Neural progenitor cell (in vitro differentiated cells): ENCODE measurements at regions not wholly inside any gene's neighbourhood (a gene's known extent, or its start where the extent isn't known, plus 50 kb on each side); places are given as distances from the start of the nearest gene placed in this dataset.

ENCODE experiments used
- DNase-seq: peaks from one replicate; pipeline ENCODE4 v3.0.0-alpha.2; 2016; ENCODE audit warnings: low spot score
- H2AFZ ChIP-seq: fragments of 200-600 bp; sonication (generic); replicated peaks from 2 replicates; pipeline ENCODE4 v1.6.1; 2016; ENCODE audit warnings: antibody characterized with exemption
- H3F3A ChIP-seq: fragments of 200-600 bp; sonication (generic); 2 replicates; pipeline ENCODE4 v1.6.1; 2016; ENCODE audit warnings: antibody characterized with exemption, low read depth
- H3K27ac ChIP-seq: fragments of 200-600 bp; sonication (generic); 2 replicates; pipeline ENCODE4 v1.5.1; 2016; ENCODE audit warnings: mild to moderate bottlenecking
- H3K27me3 ChIP-seq: fragments of 200-600 bp; sonication (generic); 2 replicates; pipeline ENCODE4 v1.6.1; 2016; ENCODE audit warnings: mild to moderate bottlenecking, moderate library complexity
- H3K36me3 ChIP-seq: fragments of 200-600 bp; sonication (generic); 2 replicates; pipeline ENCODE4 v1.5.1; 2016
- H3K4me1 ChIP-seq: fragments of 200-600 bp; sonication (generic); 2 replicates; pipeline ENCODE4 v1.6.1; 2016; ENCODE audit warnings: mixed run types
- H3K4me2 ChIP-seq: fragments of 200-600 bp; sonication (generic); 2 replicates; pipeline ENCODE4 v1.6.1; 2016
- H3K4me3 ChIP-seq: fragments of 200-600 bp; sonication (generic); 2 replicates; pipeline ENCODE4 v1.5.1; 2016
- H3K79me2 ChIP-seq: fragments of 200-600 bp; sonication (generic); 2 replicates; pipeline ENCODE4 v1.6.1; 2016; ENCODE audit warnings: low read depth
- H3K9ac ChIP-seq: fragments of 200-600 bp; sonication (generic); 2 replicates; pipeline ENCODE4 v1.6.1; 2016
- H3K9me3 ChIP-seq: fragments of 200-600 bp; sonication (generic); 2 replicates; pipeline ENCODE4 v1.5.1; 2016; ENCODE audit warnings: low read depth
- H4K20me1 ChIP-seq: fragments of 200-600 bp; sonication (generic); 2 replicates; pipeline ENCODE4 v1.6.1; 2016; ENCODE audit warnings: low read depth
- H3K27ac Mint-ChIP-seq: 3 replicates; pipeline ENCODE4 v1.8.0; 2021; ENCODE audit warnings: mixed read lengths
- H3K27me3 Mint-ChIP-seq: 2 replicates; pipeline ENCODE4 v1.8.0; 2022; ENCODE audit warnings: low read depth, mild to moderate bottlenecking, inconsistent platforms, moderate library complexity, mixed read lengths; ENCODE audit not compliant: insufficient read depth
- H3K36me3 Mint-ChIP-seq: 3 replicates; pipeline ENCODE4 v1.8.0; 2021; ENCODE audit warnings: mixed read lengths
- H3K4me1 Mint-ChIP-seq: 3 replicates; pipeline ENCODE4 v1.8.0; 2021; ENCODE audit warnings: mixed read lengths
- H3K4me3 Mint-ChIP-seq: 3 replicates; pipeline ENCODE4 v1.8.0; 2021; ENCODE audit warnings: mild to moderate bottlenecking, moderate library complexity, mixed read lengths
- H3K9me3 Mint-ChIP-seq: 3 replicates; pipeline ENCODE4 v1.8.0; 2020; ENCODE audit warnings: mixed read lengths
- CTCF ChIP-seq: fragments of 200-600 bp; sonication (generic); IDR thresholded peaks from 2 replicates; pipeline ENCODE4 v1.5.1; 2017; ENCODE audit warnings: antibody characterized with exemption, mild to moderate bottlenecking
- EZH2 ChIP-seq: fragments of 200-600 bp; sonication (generic); IDR thresholded peaks from 2 replicates; pipeline ENCODE4 v1.6.1; 2017; ENCODE audit warnings: antibody characterized with exemption, mild to moderate bottlenecking, moderate library complexity
- EZH2phosphoT487 ChIP-seq: fragments of 200-600 bp; sonication (generic); IDR thresholded peaks from 2 replicates; pipeline ENCODE4 v1.6.1; 2017; ENCODE audit warnings: antibody characterized with exemption

- Histone ChIP-seq H3K9me3 (no peaks in the 10 kb centered on the region), H3F3A (no peaks in the 10 kb centered on the region), H3K36me3 (no peaks in the 10 kb centered on the region), H3K9ac (no peak overlapping the region), H3K4me1 (no peaks in the 10 kb centered on the region), H3K79me2 (no peaks in the 10 kb centered on the region), H3K4me3 (no peak overlapping the region), H4K20me1 (no peaks in the 10 kb centered on the region), H2AFZ (no peak overlapping the region), H3K27me3 (no peaks in the 10 kb centered on the region), H3K27ac (no peak overlapping the region), H3K4me2 (no peak overlapping the region)
- DNase-seq = no peak
- no peak overlapping the region for H3K4me3 Mint-ChIP-seq
- H3K27ac Mint-ChIP-seq = no peak overlapping the region
- no peak for TF ChIP-seq EZH2
- no peak for TF ChIP-seq EZH2phosphoT487
- TF ChIP-seq CTCF = no peak
- H3K27me3 Mint-ChIP-seq = no peaks in the 10 kb centered on the region
- H3K4me1 Mint-ChIP-seq = no peaks in the 10 kb centered on the region
- peaks cover 5% of the 10 kb centered on the region for H3K9me3 Mint-ChIP-seq
- no peaks in the 10 kb centered on the region for H3K36me3 Mint-ChIP-seq
Measured at GRCh38 chr15:39364721-39365120, 216.2 kb upstream of the THBS1 start.

- no peaks in the 10 kb centered on the region for H3K36me3 ChIP-seq
- no peak for TF ChIP-seq EZH2phosphoT487
- TF ChIP-seq EZH2 = no peak
- no peak for TF ChIP-seq CTCF
- H3K9me3 ChIP-seq = no peaks in the 10 kb centered on the region
- DNase-seq = no peak
- H3K27me3 ChIP-seq = no peaks in the 10 kb centered on the region
- Mint-ChIP-seq H3K36me3 (no peaks in the 10 kb centered on the region), H3K27ac (no peak overlapping the region), H3K27me3 (no peaks in the 10 kb centered on the region), H3K4me1 (no peaks in the 10 kb centered on the region), H3K9me3 (peaks cover 7% of the 10 kb centered on the region), H3K4me3 (no peak overlapping the region)
- H3K9ac ChIP-seq = no peak overlapping the region
- H4K20me1 ChIP-seq = no peaks in the 10 kb centered on the region
- no peak overlapping the region for H3K4me3 ChIP-seq
- no peaks in the 10 kb centered on the region for H3F3A ChIP-seq
- H3K4me1 ChIP-seq = no peaks in the 10 kb centered on the region
- H3K4me2 ChIP-seq = no peak overlapping the region
- no peak overlapping the region for H2AFZ ChIP-seq
- no peak overlapping the region for H3K27ac ChIP-seq
- no peaks in the 10 kb centered on the region for H3K79me2 ChIP-seq
Measured at GRCh38 chr15:39365161-39365560, 215.7 kb upstream of the THBS1 start.

- Mint-ChIP-seq H3K36me3 (no peaks in the 10 kb centered on the region), H3K4me1 (no peaks in the 10 kb centered on the region), H3K9me3 (peaks cover 11% of the 10 kb centered on the region), H3K27me3 (no peaks in the 10 kb centered on the region), H3K4me3 (no peak overlapping the region), H3K27ac (no peak overlapping the region)
- Histone ChIP-seq H4K20me1 (no peaks in the 10 kb centered on the region), H3F3A (no peaks in the 10 kb centered on the region), H3K27me3 (no peaks in the 10 kb centered on the region), H2AFZ (no peak overlapping the region), H3K4me1 (no peaks in the 10 kb centered on the region), H3K27ac (no peak overlapping the region), H3K4me3 (no peak overlapping the region), H3K4me2 (no peak overlapping the region), H3K9me3 (no peaks in the 10 kb centered on the region), H3K79me2 (no peaks in the 10 kb centered on the region), H3K36me3 (no peaks in the 10 kb centered on the region), H3K9ac (no peak overlapping the region)
- no peak for DNase-seq
- TF ChIP-seq EZH2 = no peak
- no peak for TF ChIP-seq EZH2phosphoT487
- no peak for TF ChIP-seq CTCF
Measured at GRCh38 chr15:39365873-39366272, 215.0 kb upstream of the THBS1 start.

GRCh38 chr15:39367596-39367995, 213.3 kb upstream of the THBS1 start:
- no peak for DNase-seq
- Mint-ChIP-seq H3K27me3 (no peaks in the 10 kb centered on the region), H3K4me3 (no peak overlapping the region), H3K36me3 (no peaks in the 10 kb centered on the region), H3K9me3 (peaks cover 20% of the 10 kb centered on the region), H3K27ac (no peak overlapping the region), H3K4me1 (no peaks in the 10 kb centered on the region)
- Histone ChIP-seq H3K27me3 (no peaks in the 10 kb centered on the region), H3K4me1 (no peaks in the 10 kb centered on the region), H3K9me3 (no peaks in the 10 kb centered on the region), H3K9ac (no peak overlapping the region), H3F3A (no peaks in the 10 kb centered on the region), H4K20me1 (no peaks in the 10 kb centered on the region), H3K4me3 (no peak overlapping the region), H2AFZ (no peak overlapping the region), H3K36me3 (no peaks in the 10 kb centered on the region), H3K79me2 (no peaks in the 10 kb centered on the region), H3K27ac (no peak overlapping the region), H3K4me2 (no peak overlapping the region)
- TF ChIP-seq EZH2phosphoT487 (no peak), EZH2 (no peak), CTCF (no peak)
